Hematopoietic multipotent progenitor cell treated with erythropoietin and hydrocortisone succinate and interleukin-3 and kit ligand, for 15 days (in vitro differentiated cells): ENCODE measurements at regions not wholly inside any gene's neighbourhood (a gene's known extent, or its start where the extent isn't known, plus 50 kb on each side); places are given as distances from the start of the nearest gene placed in this dataset.

ENCODE experiments used
- DNase-seq: peaks from one replicate; pipeline ENCODE4 v3.0.0-alpha.2; 2015; ENCODE audit warnings: low spot score

DNA sequence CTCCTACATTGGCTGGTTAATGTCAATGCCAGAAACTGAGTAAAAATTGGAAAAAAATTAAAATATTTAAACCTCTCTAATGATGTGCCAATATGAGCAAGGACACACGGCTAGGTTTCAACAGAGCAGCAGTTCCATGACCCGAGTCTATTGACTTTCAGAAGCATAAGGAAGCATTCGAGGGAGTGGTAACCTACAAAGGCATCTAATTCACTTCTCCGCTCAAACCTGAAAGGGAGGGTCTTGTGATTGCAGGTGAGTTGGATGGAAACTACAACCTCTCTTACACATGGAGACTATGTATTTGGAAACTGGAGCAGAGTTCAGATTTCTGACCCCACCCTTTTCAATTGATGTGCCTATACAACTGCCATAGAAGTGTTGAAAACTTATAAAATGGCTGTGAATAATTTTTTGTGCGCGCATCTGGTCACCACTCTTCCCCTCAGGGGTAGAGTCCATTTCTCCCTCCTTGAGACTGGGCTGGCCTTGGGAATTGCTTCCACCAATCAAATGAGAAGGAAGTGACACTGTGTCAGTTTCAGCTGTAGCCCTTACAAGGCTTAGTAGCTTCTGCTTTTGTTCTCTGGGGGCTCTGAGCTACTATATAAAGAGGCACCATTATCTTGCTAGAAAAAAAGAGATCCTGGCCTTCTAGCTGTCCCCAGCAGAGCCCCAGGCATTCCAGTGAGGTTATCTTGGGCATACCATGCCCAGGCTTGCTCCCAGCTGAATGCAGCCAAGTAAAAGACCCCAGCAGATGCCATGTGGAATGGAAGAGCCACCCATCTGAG, 278.0 kb downstream of the EPHA4 start:
- DNase-seq = no peak

DNA sequence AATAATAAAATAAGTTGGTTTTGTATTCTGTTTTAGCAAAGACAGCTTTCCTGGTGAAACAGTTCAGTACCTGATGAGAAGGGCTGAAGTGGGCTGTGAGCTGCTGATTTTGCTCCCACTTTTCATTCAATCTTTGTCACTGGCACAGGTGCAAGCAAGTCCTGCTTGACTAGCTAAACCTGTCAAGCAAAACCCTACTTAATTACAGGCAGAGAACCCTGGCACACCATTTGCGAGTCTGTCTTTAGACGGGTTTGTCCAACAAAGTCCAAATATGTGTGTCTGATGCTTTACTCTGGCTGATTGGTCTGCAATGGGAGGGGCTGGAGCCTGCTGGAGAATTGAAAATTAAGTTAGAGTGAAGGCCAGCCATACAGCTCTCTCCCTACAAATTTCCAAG, 267.2 kb downstream of the EPHA4 start:
- no peak for DNase-seq

GRCh38 chr2:221308507-221309066, 263.5 kb downstream of the EPHA4 start:
- DNase-seq = no peak

GRCh38 chr2:221309892-221310583, 262.1 kb downstream of the EPHA4 start:
- no peak for DNase-seq

DNA sequence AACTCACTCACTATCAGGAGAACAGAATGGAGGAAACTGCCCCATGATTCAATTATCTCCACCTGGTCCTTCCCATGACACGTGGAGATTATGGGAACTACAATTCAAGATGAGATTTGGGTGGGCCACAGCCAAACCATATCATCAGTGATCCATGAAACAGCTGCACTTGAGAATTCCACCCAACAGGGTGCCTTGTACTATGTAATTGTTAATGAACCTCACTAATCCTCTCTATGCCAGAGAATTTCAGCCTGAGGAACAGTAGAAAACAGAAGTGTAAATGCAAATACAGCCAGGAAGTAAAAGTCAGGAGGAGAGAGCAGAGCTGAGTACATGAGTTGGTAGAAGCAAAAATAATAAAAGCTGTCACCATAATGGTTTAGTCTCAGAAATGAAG, 261.4 kb downstream of the EPHA4 start:
- no peak for DNase-seq

DNA sequence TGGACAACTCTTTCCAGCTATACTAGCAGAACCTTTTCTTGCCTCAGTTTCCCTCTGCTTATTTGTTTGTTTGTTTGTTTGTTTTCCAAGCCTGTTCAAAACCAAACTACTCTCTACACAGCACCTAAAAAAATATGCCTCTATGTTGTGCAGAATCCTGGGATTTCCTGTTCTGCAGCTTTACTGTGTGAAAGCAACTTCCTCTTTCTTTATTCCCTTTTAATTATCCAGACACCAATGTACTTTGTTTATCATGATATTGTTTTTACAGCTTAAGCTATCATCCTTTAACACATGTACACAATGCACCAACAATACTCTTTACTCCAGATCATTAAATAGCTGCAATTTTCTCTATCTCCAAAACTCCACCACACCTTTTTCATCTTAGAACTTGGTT, 259.5 kb downstream of the EPHA4 start:
- DNase-seq = no peak

DNA sequence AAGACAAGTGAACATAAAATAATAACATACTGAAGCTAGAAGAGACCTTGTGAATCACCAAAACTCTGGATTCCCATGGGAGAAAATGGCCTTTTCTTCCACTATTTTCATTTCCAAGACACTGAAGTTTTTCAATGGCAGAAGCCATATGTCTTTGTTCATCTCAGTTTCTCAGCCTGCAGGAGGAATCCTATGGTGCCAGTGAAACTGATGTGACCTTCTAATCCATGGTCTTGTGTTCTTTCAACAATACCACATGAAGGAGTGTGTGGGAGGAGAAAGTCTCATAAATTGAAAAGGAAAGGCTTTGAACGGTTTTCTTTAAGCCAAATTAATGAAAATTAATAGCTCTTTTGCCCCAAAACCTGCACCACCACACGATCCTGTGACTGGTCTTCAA, 257.3 kb downstream of the EPHA4 start:
- no peak for DNase-seq

- no peak for DNase-seq
Observed at GRCh38 chr2:221318376-221319130, 253.6 kb downstream of the EPHA4 start.

DNA sequence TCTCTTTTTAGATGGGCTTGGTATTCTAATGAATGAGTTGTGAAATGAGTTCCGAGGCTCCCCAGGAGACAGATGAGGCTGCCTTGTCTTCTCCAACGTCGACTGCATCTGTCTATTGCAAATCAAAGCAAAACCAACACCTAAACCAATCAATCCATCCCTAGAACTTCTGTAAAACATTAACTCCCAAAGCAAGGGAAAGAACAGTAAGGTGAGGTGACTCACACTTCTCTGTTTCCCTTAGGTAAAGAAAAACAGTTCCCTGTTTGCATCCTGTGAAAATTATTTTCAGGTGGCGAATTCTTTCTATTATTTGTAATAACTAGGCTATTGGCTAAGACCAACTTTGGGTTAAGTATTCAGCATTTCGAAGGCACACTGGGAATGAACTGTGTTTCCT, 249.4 kb downstream of the EPHA4 start:
- no peak for DNase-seq

- no peak for DNase-seq
Observed at GRCh38 chr2:221323513-221323912, 248.6 kb downstream of the EPHA4 start.

- DNase-seq = no peak
Observed at GRCh38 chr2:221330436-221330835, 241.7 kb downstream of the EPHA4 start.

- DNase-seq = no peak
Observed at GRCh38 chr2:221334481-221335218, 237.5 kb downstream of the EPHA4 start.

GRCh38 chr2:221335219-221335752, 236.8 kb downstream of the EPHA4 start:
- DNase-seq = no peak

GRCh38 chr2:221336967-221337366, 235.1 kb downstream of the EPHA4 start:
- no peak for DNase-seq

DNA sequence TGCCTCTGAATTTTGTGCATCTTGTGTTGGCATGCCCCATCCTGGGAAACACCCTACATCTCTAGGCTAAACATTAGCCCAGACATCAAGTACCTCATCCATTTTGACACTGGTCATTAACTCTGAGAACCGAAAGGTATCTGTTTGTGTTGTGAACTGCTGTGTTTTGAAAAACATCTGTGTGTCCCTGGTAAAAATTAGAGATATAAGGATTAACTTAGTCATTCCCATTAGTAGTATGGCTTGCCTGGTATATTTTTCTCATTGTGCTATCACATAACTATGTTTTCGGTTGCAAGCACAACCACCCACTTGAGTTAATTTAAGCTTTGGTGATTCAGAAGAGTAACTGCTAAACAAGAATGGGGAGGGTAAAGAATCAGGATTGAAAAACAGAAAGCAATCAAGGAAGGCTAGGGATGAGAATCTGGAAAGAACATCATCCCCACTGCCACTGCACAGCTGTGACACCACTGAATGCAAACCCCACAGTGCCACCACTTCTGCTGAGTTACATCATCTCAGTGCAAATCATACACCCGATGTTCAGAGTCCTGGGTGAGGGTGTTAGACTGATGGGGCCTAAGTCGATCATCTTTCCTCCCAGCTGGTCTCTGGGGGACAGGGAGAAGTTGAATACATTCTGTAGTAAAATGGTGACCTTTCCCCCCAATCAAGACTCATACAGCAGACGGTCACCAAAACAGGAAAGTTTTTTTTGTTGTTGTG, 234.0 kb downstream of the EPHA4 start:
- no peak for DNase-seq

DNA sequence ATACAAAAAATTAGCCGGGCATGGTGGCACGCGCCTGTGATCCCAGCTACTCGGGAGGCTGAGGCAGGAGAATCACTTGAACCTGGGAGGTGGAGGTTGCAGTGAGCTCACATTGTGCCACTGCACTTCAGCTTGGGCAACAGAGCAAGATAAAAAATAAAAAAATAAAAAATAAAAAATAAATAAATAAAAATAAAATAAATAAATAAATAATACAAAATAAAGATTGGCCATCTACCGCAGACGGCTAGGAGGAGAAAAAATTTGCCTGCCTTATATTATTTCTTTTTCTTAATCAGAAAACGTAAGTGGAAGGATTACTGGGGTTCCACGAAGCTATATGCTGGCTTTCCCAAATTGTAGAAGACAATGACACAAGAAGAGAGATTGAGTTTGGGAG, 229.7 kb downstream of the EPHA4 start:
- DNase-seq = no peak

- no peak for DNase-seq
Observed at GRCh38 chr2:221343524-221343923, 228.6 kb downstream of the EPHA4 start.

GRCh38 chr2:221345516-221345915, 226.6 kb downstream of the EPHA4 start:
- no peak for DNase-seq

DNA sequence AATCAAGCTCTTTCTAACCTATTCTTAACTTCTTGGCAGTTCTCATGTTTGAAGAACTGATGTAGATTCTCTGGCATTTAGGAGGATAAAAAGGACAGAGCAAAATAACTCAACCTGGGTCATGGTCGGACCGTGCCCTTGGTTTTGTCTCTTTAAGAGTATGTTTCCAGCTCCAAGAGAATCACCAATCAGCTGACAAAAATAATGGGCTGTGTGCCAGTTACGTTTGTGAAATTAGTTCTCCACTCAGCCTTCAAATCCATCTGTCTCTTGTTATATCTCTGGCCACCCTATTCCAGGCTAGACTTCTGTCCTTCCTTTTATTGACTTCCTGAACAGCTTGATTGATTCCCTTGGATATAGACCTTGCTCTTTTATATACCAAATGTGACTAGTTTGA, 225.7 kb downstream of the EPHA4 start:
- DNase-seq = no peak

GRCh38 chr2:221347471-221347870, 224.6 kb downstream of the EPHA4 start:
- no peak for DNase-seq

GRCh38 chr2:221350616-221351015, 221.5 kb downstream of the EPHA4 start:
- no peak for DNase-seq
